ENCODE measurements at regions not wholly inside any gene's neighbourhood (a gene's known extent, or its start where the extent isn't known, plus 50 kb on each side); places are given as distances from the start of the nearest gene placed in this dataset.

- no peak for TF ChIP-seq JUND (IDR thresholded peaks at IDR 0.05)
These were observed 147.3 kb upstream of the SEMA6D start (continued) for GRCh38 chr15:47570044-47570443.

- ATAC-seq (no peak), DNase-seq (ENCODE audit: low read depth, low spot score) (no peak)
- Histone ChIP-seq H3K36me3 (ENCODE audit: control insufficient read depth in 1 of 2, insufficient read depth in 2 of 2, low read length in 2 of 2) (no peaks in the 10 kb centered on the region), H3K9me3 (ENCODE audit: control insufficient read depth in 1 of 2, insufficient read depth in 1 of 2, low read depth in 1 of 2, low read length in 2 of 2) (peaks cover 21 to 45% of the 10 kb centered on the region in 2 experiments), H3K9me2 (ENCODE audit: insufficient read depth) (no peaks in the 10 kb centered on the region), H3K27me3 (ENCODE audit: insufficient read depth, low read length) (no peaks in the 10 kb centered on the region), H3K4me3 (replicated peaks in 1 of 2; ENCODE audit: low read depth in 1 of 2, low read length in 2 of 2) (no peak overlapping the region), H3K4me1 (ENCODE audit: control insufficient read depth in 1 of 2, insufficient read depth in 2 of 2, low read length in 2 of 2) (no peaks in the 10 kb centered on the region), H2AFZ (ENCODE audit: low read depth, low read length, poor library complexity, severe bottlenecking) (no peak overlapping the region), H3K27ac (ENCODE audit: low read depth, low read length) (no peak overlapping the region), H4K20me1 (ENCODE audit: insufficient read depth) (no peaks in the 10 kb centered on the region), H3K9ac (ENCODE audit: low read length) (no peak overlapping the region), H3K79me2 (ENCODE audit: insufficient read depth, low read length) (no peaks in the 10 kb centered on the region), H3K4me2 (ENCODE audit: low read length) (no peak overlapping the region)
- no TSS peak for BruUV-seq (replicated peaks)
- CTCF ChIA-PET = no interaction called here
- TF ChIP-seq REST (IDR thresholded peaks at IDR 0.05; ENCODE audit: low read depth) = no peak
- TF ChIP-seq ZBTB33 (IDR thresholded peaks at IDR 0.05; ENCODE audit: extremely low read depth, insufficient replicate concordance, low read length) = no peak
- TF ChIP-seq TCF7L2 (IDR thresholded peaks at IDR 0.05; ENCODE audit: borderline replicate concordance, extremely low read depth, insufficient read depth, insufficient read length) = no peak
- TF ChIP-seq ZFX (IDR thresholded peaks at IDR 0.05) = no peak
- no peak for TF ChIP-seq ATF3 (IDR thresholded peaks at IDR 0.05)
- no peak for TF ChIP-seq SP1 (IDR thresholded peaks at IDR 0.05; ENCODE audit: low read depth)
- no peak for TF ChIP-seq RAD21 (IDR thresholded peaks at IDR 0.05; ENCODE audit: low read depth)
- no peak for TF ChIP-seq EZH2phosphoT487 (IDR thresholded peaks at IDR 0.05; ENCODE audit: borderline replicate concordance)
- TF ChIP-seq CEBPB (IDR thresholded peaks at IDR 0.05; ENCODE audit: low read depth) = no peak
- no peak for TF ChIP-seq POLR2A (IDR thresholded peaks at IDR 0.05; ENCODE audit: borderline replicate concordance, extremely low read depth, insufficient read depth, insufficient read length)
- no peak for TF ChIP-seq CBX3 (IDR thresholded peaks at IDR 0.05; ENCODE audit: low read depth)
- TF ChIP-seq FOSL1 (IDR thresholded peaks at IDR 0.05; ENCODE audit: low read depth) = no peak
- no peak for TF ChIP-seq SIN3A (IDR thresholded peaks at IDR 0.05; ENCODE audit: low read depth)
- intact Hi-C loops (cut with micrococcal nuclease) = no loop called here
- RAD21 ChIA-PET (ENCODE audit: low non-redundant PET in 1 of 2, low total read pairs in 2 of 2, uncharacterized antibody in 2 of 2, unreplicated experiment in 2 of 2) = no interaction called here
- POLR2A ChIA-PET = no interaction called here
These were observed 146.9 kb upstream of the SEMA6D start for GRCh38 chr15:47570451-47570850.

Measured in HCT116 (cell line).